GM10248 (cell line): ENCODE measurements at regions not wholly inside any gene's neighbourhood (a gene's known extent, or its start where the extent isn't known, plus 50 kb on each side); places are given as distances from the start of the nearest gene placed in this dataset.
"Not testable (repeated sequence)": the region's sequence is repeated elsewhere in the genome, so short reads cannot be mapped to it uniquely, and the experiment has no call there.

ENCODE experiments used
- CTCF ChIA-PET: fragments of 300-600 bp; sonication (Branson Sonifier 250); formaldehyde crosslinking; extraction: SDS; loops from one replicate; lab custom pipeline; 2021; ENCODE audit warnings: antibody characterized with exemption; lab: Yijun Ruan, JAX
- POLR2A ChIA-PET: fragments of 350-650 bp; sonication (Branson Sonifier 250); formaldehyde crosslinking; extraction: SDS; loops from one replicate; lab custom pipeline; 2020; ENCODE audit warnings: antibody characterized with exemption; lab: Yijun Ruan, JAX
- DNase-seq: peaks from one replicate; pipeline ENCODE4 v3.0.0; 2012; ENCODE audit errors: extremely low spot score
- CTCF ChIP-seq: IDR thresholded peaks from 2 replicates; pipeline ENCODE4 v1.5.1; 2012; ENCODE audit warnings: mild to moderate bottlenecking, low read depth; ENCODE audit errors: extremely low read depth, missing control alignments, control extremely low read depth

DNA sequence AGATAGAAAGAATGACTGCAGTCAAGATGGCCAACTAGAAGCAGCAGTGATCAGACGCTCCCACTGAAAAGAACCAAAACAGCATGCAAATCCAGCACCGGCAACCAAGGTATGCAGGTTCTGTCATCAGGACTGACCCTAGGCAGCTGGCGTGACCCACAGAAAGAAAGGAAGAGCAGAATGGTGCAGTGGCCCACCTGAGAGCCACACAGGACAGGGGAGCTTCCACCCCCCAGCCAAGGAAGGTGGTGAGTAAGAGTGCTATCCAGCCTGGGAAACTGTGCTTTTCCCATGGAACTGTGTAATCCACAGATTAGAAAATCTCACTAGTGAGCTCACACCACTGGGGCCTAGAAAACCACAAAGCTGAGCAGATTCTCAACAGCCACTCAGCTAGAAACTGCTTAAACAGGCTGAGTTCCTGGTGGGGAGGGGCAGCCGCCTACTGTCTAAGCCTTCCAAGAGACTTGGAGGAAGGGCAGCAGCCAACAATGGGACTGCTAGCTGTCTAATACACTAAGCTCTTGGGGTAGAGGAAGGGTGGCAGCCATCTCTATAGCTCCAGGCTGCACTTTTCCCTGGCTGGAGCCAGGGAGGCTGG lies 127.9 kb downstream of the EVA1A start:
- peak; percentile 63 for DNase-seq
- ChIA-PET POLR2A (interaction anchor here (0.9 kb wide), 1 partner anchor 233 kb away, joined by 3 read pairs; the partner anchor contains the start of gene TACR1), CTCF (interaction anchor here (0.7 to 3.2 kb wide), 19 partner anchors 9 to 379 kb away, joined by 3 to 29 read pairs (median 3); no protein-coding TSS in a partner anchor)
- no peak for TF ChIP-seq CTCF

DNA sequence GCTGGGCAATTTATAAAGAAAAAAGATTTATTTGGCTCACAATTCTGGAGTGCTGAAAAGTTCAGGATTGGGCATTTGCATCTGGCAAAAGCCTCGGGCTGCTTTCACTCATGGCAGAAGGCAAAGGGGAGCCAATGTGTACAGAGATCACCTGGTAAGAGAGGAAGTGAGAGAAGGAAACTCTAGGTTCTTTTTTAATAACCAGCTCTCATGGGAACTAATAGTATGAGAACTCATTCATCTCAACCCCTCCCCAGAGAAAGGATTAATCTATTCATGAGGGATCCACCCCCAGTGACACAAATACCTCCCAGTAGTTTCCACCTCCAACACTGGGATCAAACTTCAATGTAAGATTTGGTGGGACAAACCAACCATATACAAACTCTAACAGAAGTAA lies 129.0 kb downstream of the EVA1A start:
- POLR2A ChIA-PET = no interaction called here
- no peak for TF ChIP-seq CTCF
- CTCF ChIA-PET = interaction anchor here (1.2 to 3.2 kb wide), 6 partner anchors 11 to 373 kb away, joined by 3 to 29 read pairs (median 3); no protein-coding TSS in a partner anchor
- DNase-seq = peak; percentile 27

GRCh38 chr2:75431276-75431675 lies 129.5 kb downstream of the EVA1A start:
- ChIA-PET CTCF (interaction anchor here (0.7 to 4.0 kb wide), 5 partner anchors 11 to 378 kb away, joined by 3 to 18 read pairs (median 3); no protein-coding TSS in a partner anchor), POLR2A (no interaction called here)
- DNase-seq = no peak
- no peak for TF ChIP-seq CTCF

DNA sequence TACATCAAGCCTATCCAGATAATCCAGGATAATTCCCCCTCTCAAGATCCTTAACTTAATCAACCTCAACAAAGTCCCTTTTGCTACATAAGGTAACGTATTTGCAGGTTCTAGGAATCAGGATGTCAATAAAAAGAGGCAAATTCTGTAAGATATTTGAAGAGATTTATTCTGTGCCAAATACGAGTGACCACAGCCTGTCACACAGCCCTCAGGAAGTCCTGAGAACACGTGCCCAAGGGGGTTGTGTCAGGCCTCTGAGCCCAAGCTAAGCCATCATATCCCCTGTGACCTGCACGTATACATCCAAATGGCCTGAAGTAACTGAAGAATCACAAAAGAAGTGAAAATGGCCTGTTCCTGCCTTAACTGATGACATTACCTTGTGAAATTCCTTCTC lies 130.3 kb downstream of the EVA1A start:
- POLR2A ChIA-PET, DNase-seq: not testable (repeated sequence)
- CTCF ChIA-PET = interaction anchor here (0.7 to 4.0 kb wide), 6 partner anchors 12 to 377 kb away, joined by 3 to 18 read pairs (median 6); no protein-coding TSS in a partner anchor

DNA sequence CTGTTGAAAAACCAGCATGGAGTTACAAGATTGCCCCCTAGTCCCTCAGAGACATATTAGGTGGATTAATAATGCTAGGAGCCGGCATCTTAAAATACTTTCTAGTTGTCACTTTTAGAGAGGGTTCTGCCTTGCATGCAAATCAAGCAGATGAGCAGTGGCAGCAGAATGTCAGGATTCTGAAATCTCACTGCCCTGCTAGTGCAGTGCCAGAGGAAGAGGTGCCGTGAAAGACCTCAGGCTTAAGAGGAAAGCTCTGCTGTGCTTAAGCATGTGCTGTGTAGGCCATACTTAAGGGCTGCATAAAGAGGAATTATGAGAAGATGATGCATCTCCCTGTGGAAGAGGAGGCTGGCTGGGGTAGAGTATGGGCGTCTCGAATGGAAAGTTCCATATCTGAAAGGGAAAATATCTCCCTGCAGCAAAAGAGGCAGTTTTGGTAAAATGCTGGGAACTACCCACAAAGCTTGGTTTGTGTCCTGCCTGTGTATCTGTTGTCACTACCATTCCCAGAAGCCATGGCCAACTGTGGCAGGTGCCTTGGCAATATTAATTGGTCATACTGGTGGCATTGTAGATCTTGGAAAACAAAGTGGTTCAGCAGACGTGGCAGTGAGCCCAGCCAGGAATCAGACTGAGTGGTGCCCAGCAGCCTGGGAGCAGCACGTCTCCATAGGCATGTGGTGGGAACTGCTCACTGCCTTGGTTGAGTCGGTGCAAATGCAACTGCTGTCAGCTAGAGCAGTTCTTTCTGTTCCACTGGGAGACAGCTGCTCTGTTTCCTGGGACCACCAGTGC lies 131.9 kb downstream of the EVA1A start:
- POLR2A ChIA-PET = no interaction called here

GRCh38 chr2:75428060-75428459 lies 132.7 kb downstream of the EVA1A start:
- TF ChIP-seq CTCF = no peak
- POLR2A ChIA-PET = no interaction called here
- CTCF ChIA-PET = interaction anchor here (1.2 to 4.0 kb wide), 6 partner anchors 9 to 213 kb away, joined by 3 to 18 read pairs (median 6); no protein-coding TSS in a partner anchor
- no peak for DNase-seq

More for the DNA sequence above, 131.9 kb downstream of the EVA1A start:
- CTCF ChIA-PET = interaction anchor here (1.0 to 4.0 kb wide), 9 partner anchors 10 to 212 kb away, joined by 3 to 18 read pairs (median 5); no protein-coding TSS in a partner anchor
- no peak for TF ChIP-seq CTCF
- peak; percentile 12 for DNase-seq
